ENCODE measurements at regions not wholly inside any gene's neighbourhood (a gene's known extent, or its start where the extent isn't known, plus 50 kb on each side); places are given as distances from the start of the nearest gene placed in this dataset.

GRCh38 chr19:27777242-27777641 lies 1435.7 kb downstream of the UQCRFS1 start:
- TF ChIP-seq CTCF (IDR thresholded peaks at IDR 0.05; ENCODE audit: low read depth, low read length), result no peak
- DNase-seq (ENCODE audit: low read depth in 2 of 2), result no peak
- no peak overlapping the region for H3K4me3 ChIP-seq (replicated peaks in 1 of 2; ENCODE audit: low read depth in 2 of 2, low read length in 2 of 2)

GRCh38 chr19:27776524-27776923 lies 1436.4 kb downstream of the UQCRFS1 start:
- no peak for TF ChIP-seq CTCF (IDR thresholded peaks at IDR 0.05; ENCODE audit: low read depth, low read length)
- H3K4me3 ChIP-seq (replicated peaks in 1 of 2; ENCODE audit: low read depth in 2 of 2, low read length in 2 of 2), result no peak overlapping the region
- peak in 1 of 2 donors; percentile 31 for DNase-seq (ENCODE audit: low read depth in 2 of 2)

- peak; percentile 69 to 90 for DNase-seq (ENCODE audit: low read depth in 2 of 2)
- H3K4me3 ChIP-seq (replicated peaks in 1 of 2; ENCODE audit: low read depth in 2 of 2, low read length in 2 of 2), result no peak overlapping the region
- TF ChIP-seq CTCF (IDR thresholded peaks at IDR 0.05; ENCODE audit: low read depth, low read length), result peak; percentile 79
These were observed 1436.9 kb downstream of the UQCRFS1 start for GRCh38 chr19:27776020-27776419.

- peak in 1 of 2 donors; percentile 11 for DNase-seq (ENCODE audit: low read depth in 2 of 2)
- no peak overlapping the region for H3K4me3 ChIP-seq (replicated peaks in 1 of 2; ENCODE audit: low read depth in 2 of 2, low read length in 2 of 2)
- TF ChIP-seq CTCF (IDR thresholded peaks at IDR 0.05; ENCODE audit: low read depth, low read length), result peak; percentile 40
These were observed 1437.6 kb downstream of the UQCRFS1 start for GRCh38 chr19:27775395-27775794.

GRCh38 chr19:27774827-27775226 lies 1438.1 kb downstream of the UQCRFS1 start:
- peak; percentile 52 for TF ChIP-seq CTCF (IDR thresholded peaks at IDR 0.05; ENCODE audit: low read depth, low read length)
- H3K4me3 ChIP-seq (replicated peaks in 1 of 2; ENCODE audit: low read depth in 2 of 2, low read length in 2 of 2), result no peak overlapping the region
- DNase-seq (ENCODE audit: low read depth in 2 of 2), result peak in 1 of 2 donors; percentile 29

- peak; percentile 52 for TF ChIP-seq CTCF (IDR thresholded peaks at IDR 0.05; ENCODE audit: low read depth, low read length)
- peak in 1 of 2 donors; percentile 23 for DNase-seq (ENCODE audit: low read depth in 2 of 2)
- no peak overlapping the region for H3K4me3 ChIP-seq (replicated peaks in 1 of 2; ENCODE audit: low read depth in 2 of 2, low read length in 2 of 2)
These were observed 1438.6 kb downstream of the UQCRFS1 start for GRCh38 chr19:27774337-27774736.

Data from cardiac fibroblast (primary cell).